NCI-H345 treated with DMSO at 0.1 percent for 48 hours (cell line): ENCODE measurements at regions not wholly inside any gene's neighbourhood (a gene's known extent, or its start where the extent isn't known, plus 50 kb on each side); places are given as distances from the start of the nearest gene placed in this dataset.

Source experiments
- DNase-seq: peaks from one replicate; lab custom pipeline; 2025; ENCODE audit not compliant: unreplicated experiment; lab: John Stamatoyannopoulos, UW

DNA sequence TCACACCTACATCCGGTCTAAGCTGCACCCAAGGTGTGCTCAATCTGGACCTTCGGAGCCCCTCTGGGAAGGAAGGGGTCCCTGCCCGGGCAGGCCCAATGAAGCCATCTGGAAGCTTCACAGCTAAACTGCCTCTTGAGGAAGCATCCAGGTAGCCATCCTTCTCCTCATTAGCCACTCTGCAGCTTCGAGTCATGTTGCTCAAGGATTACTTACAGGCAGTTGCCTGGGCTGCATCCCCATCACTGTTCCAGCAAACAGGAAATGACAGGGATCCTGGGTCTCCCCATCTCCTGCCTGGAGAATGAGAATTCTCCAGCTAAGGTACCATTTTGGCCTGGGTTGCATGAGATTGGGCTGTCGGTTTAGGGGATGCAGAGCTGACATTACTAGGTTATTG lies 91.7 kb downstream of the ERMARD start:
- no peak for DNase-seq

DNA sequence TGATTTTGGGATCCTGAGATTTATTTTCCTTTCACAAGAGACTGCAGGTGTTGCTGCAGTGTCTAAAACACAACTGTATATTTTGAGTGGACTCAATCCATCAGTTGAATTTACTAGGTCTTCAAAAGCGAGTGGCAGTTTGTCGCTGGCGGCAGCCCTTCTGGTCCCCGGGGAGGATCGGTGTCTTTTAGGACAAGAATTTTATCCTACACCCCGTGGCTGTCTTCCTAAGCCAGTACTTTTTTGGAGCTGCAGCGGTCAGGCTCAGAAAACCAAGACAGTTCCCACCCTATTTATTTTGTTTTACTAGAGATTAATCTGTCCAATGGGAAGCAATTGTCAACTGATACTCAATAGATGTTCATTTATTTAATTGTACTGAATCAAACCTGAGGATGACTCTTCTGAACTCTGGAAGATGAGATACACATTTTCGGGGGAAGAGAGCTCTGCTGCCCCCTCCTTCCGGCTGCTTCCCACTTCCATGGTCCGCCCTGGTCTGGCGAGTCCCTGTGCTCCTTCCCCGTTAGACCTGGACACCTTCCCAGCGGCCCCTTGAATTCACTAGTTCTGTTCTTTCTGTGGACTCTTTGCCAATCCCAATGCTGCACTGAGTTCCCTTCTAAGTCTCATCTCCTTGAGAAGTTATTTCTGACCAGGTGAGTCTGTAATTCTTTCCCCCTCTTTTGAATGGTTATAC lies 90.6 kb downstream of the ERMARD start:
- DNase-seq: no peak

DNA sequence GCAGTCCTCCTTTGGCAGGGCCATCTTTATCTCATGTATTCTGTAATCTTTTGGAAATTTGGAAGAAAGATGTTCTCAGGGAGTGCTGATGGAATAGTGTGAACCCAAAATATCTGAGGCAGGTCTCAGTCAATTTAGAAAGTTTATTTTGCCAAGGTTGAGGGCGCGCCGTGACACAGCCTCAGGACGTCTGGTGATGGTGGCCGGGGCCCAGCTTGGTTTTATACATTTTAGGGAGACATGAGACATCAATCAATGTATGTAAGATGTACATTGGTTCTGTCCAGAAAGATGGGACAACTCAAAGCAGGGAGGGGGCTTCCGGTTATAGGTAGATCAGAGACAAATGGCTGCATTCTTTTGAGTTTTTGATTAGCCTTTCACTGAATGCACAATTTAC lies 89.8 kb downstream of the ERMARD start:
- DNase-seq: no peak

DNA sequence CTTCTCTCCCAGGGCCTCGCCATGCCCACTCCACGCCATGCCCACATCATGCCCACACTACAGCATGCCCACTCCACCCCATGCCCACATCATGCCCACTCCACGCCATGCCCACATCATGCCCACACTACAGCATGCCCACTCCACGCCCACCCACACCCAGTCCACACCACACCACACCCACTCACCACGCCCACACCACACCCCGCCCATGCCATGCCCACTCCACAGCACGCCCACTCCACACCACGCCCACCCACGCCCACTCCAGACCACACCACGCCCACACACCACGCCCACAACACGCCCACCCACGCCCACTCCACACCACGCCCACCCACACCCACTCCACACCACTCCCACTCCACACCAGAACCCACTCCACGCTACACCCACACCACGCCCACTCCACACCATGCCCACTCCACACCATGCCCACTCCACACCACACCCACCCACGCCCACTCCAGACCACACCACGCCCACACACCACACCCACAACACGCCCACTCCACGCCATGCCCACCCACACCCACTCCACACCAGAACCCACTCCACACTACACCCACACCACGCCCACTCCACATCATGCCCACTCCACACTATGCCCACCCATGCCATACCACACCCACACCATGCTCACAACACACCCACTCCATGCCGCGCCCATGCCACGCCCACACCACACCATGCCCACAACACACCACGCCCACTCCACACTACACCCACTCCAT lies 88.6 kb downstream of the ERMARD start:
- DNase-seq: no peak

DNA sequence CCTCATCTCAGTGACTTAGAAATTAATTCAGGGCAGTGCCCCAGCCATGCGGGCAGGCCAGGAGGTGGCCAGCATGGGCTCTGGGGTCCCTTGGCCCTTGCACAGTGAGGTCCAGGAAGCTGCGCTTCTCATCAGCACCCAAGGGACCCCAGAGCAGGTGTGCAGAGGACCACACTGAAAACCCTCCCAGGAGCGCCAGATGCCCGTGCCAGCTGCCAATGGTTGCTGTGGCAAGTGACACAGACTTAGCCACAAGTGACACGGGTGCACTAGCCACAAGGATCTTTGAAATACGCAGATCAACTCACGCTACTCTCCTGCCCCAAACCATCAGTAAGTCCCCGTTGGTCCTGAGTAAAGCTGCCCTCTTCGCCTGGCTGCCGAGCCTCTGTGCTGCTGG lies 88.1 kb downstream of the ERMARD start:
- DNase-seq: no peak

DNA sequence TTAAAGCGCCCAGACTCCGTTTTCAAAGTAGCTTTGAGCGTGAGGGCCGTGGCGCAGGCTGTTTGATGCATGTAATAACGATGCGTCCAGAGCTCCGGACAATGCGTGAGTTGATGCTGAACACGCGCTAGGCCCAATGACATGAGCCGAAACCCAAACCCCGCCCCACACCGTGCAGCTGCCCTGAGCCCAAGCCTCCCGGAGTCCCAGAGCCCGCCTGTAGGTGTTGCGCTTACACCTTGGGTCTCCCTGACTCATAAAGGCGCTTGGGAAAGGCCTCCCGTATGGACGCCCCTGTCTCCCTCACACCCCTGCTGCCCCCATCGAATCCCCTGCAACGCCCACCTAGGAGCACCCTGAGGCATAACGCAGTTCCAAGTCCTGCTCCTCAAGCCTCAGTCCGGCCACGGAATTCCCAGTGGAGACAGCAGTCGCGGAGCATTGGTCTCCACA lies 87.6 kb downstream of the ERMARD start:
- no peak for DNase-seq

DNA sequence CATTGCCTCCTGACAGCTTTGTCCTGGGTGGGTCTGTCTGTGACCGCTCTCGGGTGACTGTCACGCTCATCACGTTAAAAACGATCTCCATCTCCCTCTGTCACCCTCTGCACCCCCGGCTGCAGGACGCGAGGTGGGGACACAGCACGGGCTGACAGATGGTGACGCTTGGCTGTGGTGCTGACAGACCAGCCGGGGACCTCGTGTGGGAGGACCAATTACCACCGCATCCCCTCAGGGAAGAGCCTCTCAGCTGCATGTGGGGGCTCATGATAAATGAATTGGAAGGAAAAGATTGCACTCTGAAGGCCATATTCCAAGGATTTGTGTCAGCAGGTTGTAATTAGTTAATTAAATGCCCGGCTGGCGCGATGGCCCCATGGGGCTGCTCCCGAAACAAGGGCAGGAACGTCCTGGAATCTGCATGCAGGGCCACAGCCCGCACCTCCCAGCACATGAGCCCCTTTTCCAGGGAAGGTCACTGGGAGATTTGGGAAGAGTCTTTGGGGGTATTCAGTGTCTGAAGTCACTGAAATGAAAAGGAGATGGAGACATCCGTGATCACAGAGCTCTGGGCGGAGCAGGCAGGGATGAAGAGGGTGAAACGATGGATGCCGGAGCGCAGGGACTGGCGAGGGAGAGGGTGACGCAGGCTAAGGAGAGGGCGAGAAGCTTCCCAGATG lies 87.1 kb downstream of the ERMARD start:
- DNase-seq: no peak

DNA sequence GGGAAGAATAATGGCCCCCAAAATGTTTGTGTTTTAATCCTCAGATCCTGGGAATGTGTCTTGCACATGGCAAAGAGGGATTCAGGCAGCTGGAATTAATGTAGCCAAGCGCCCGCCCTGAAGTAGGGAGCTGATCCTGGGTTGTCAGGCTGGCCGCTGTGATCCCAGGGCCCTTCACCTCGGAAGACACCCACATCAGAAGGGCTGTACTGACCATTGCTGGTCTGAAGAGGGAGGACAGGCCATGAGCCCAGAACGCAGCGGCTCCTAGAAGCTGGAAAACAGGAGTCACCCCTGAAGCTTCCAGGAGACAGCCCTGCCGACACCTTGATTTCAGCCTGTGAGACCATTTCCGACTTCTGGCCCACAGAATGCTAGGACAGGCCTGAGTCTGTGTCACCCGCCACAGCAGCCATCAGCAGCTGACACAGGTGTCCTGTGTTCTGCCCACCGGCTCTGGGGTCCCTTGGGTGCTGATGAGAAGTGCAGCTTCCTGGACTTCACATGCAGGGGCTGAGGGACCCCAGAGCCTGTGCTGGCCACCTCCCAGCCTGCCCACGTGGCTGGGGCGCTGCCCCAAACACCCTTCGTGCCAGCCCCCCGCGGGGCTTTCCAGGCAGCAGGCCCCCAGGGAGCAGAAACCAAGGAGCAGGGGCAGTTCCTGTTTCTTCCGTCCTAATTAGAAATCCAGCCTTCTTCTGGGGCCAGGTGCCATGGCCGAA lies 86.3 kb downstream of the ERMARD start:
- no peak for DNase-seq

DNA sequence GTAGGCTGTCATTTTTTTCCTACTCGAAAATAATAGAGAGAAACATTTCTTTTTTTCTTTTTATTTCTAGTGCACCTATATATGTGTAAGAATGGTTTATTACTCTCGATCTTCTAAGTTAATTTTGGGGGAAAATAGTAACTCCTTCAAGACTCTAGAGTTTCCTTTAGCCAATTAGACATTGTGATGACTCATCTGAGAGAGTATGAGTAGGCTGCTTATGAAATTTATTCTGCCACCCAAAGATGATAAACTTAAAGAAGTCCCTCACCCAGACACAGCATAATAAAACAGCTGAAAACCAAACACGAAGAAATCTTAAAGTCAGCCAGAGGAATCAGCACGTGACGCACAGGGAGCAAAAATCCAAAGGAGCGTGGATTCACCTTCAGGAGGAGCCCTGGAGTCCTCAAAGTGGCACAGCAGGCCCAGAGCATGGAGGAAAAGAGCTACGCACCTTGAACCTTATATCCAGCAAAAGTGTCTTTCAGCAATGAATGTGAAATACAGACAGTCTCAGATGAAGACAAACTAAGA lies 81.9 kb downstream of the ERMARD start:
- DNase-seq: no peak

DNA sequence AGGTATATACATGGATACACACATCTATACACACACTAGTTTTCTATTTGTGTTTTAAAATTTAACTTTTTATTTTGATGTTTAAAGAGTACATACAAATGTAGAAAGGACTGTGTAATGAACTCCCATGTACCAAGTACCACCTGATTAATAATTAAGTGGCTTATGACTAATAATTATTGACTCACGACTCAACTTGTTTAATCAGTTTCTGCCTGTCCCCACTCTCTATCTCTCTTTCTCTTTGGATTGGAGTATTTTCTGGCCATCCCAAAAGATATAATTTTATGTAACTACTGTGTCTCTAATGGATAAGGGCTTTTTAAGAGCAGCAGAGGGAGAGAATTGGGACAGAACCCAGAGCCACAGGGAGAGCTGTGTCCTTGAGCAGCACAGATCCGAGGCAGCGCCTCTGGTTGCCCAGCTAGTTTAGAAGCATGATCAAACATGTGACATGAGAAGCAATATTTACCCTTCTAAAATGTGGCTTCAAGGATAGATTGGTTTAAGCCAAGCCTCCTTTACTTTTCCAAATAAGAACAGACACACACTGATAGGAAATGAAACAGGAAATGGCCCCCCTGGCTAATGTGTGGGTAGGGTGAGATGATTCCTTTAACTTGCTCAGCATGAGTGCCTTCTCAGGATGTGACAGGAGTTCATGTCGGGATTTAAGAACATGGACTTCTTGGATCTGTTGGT lies 81.0 kb downstream of the ERMARD start:
- DNase-seq: no peak

DNA sequence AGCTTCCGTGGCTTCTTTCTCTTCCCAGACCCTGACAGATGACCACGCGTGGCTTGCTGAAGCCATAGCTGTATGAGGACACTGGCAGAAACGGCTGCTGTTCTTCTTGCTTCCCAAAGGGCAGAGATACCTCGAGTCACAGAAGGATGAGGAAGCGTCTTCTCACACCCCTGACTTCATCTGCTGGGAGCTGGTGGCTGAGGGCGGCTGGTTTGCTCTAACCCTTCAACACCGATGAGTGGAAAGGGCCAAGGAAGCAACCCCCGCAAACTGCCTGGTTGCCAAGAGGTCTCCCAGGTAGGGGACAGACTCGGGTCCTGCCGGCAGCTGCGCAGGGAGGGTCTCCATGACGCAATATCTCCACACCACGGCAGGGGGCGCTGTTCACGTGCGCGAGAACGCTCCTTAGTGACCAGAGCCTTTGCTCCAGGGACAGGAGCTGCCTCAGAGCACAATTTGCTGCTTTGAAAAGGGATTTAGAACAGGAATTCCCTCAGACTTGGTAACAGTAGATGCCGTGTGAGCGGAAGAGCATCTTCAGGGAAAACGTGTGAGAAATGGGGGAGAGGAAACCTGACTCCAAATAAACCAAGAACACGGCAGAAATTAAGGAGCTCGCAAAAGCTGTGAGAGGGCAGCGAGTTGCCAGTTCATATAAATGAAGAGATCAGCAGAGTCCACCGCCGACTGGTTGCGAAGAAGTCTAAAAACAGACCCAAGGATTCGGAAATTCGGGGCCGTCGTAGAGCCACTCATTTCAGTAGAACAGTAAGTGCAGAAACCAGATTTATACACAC lies 80.2 kb downstream of the ERMARD start:
- peak; percentile 57 for DNase-seq
